Activated CD8-positive, alpha-beta memory T cell treated with anti-CD3 and anti-CD28 coated beads, Interleukin-2, amount 10 ng/mL, durations not matched to agents 7 days and 5 days (primary cell): ENCODE measurements at regions not wholly inside any gene's neighbourhood (a gene's known extent, or its start where the extent isn't known, plus 50 kb on each side); places are given as distances from the start of the nearest gene placed in this dataset.

Experiments used
- ATAC-seq: fragments of 150-1000 bp; cut with Tn5 transposase; one replicate; pipeline ENCODE4 v1.10.0; 2021; ENCODE audit warnings: moderate library complexity
- CTCF ChIA-PET: fragments of 350-600 bp; sonication (Branson Sonifier 250); formaldehyde crosslinking; loops from one replicate; lab custom pipeline; 2021; ENCODE audit warnings: antibody characterized with exemption; lab: Charles Lee
- DNase-seq: peaks from one replicate; pipeline ENCODE4 v3.0.0-alpha.2; 2020
- H3K27ac Mint-ChIP-seq: one replicate; pipeline ENCODE4 v1.8.0; 2021; ENCODE audit warnings: mild to moderate bottlenecking, mixed read lengths
- H3K27me3 Mint-ChIP-seq: one replicate; pipeline ENCODE4 v1.8.0; 2021; ENCODE audit warnings: mixed read lengths
- H3K36me3 Mint-ChIP-seq: one replicate; pipeline ENCODE4 v1.8.0; 2021; ENCODE audit warnings: mild to moderate bottlenecking, mixed read lengths
- H3K4me1 Mint-ChIP-seq: one replicate; pipeline ENCODE4 v1.8.0; 2021; ENCODE audit warnings: mixed read lengths
- H3K4me3 Mint-ChIP-seq: one replicate; pipeline ENCODE4 v1.8.0; 2021; ENCODE audit warnings: mild to moderate bottlenecking, moderate library complexity, mixed read lengths
- H3K9me3 Mint-ChIP-seq: one replicate; pipeline ENCODE4 v1.8.0; 2022; ENCODE audit warnings: low read depth, mixed read lengths

DNA sequence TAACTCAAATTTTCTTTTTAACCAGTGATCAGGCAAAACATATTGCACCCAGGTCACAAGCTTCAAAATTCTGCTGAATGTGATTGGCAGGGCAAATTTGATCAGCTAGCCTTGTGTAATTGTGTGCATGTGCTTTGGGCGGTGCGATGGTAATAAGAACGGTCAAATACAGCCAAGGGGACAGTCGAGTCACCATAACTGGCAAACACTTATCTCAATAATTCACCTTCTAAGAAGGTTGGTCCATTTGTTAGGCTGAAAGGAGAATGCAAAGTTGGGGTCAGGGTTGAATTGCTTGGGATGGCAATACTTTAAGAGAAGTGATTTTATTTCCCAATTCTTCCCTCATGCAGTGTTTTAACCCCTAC lies 302.4 kb upstream of the PDZRN3 start:
- Mint-ChIP-seq H3K27ac (no peak overlapping the region), H3K27me3 (no peaks in the 10 kb centered on the region), H3K4me3 (no peak overlapping the region), H3K4me1 (no peaks in the 10 kb centered on the region), H3K36me3 (no peaks in the 10 kb centered on the region), H3K9me3 (peaks cover 14% of the 10 kb centered on the region)
- DNase-seq, result no peak
- no peak for ATAC-seq
- CTCF ChIA-PET, result no interaction called here

DNA sequence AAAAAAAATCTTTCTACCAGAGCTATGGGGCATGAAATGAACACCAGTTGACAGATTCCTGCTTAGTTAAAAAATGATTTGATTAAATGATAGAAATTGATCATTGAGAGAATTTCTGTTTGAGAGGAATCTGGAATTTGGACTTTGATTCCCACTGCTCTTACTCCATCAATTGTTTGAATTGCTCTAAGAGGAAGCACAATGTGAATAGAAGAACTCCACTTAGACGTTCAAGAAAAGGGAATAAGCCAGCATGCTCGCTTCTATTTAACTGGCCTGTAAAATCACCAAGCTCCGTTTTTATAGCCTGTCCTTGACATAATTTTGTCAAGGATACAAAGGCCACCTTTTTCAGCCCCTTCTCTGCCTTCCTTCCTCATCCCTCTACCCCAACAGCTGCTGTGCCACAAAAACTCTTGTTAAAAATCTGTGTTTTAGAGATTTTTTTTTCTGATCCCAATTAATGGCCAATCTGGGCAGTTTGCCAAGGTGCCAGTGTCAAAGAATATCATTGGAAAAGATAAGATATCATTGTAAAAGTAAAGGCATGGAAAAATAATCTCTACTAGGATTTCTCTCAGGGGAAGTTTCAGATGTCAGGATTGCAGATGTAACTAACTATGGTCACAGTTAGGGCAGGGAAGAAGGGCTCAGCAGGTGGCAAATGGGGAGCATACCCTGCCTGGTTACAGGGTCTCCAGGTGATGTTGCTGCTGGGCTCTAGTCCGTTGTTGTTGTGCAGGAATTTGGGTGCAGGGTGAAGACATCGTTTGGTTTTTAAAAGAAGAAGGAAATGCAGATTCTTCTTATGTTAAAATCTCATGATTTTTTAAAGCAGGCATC lies 301.8 kb upstream of the PDZRN3 start:
- no peaks in the 10 kb centered on the region for H3K4me1 Mint-ChIP-seq
- no peak for ATAC-seq
- H3K27me3 Mint-ChIP-seq, result no peaks in the 10 kb centered on the region
- DNase-seq, result no peak
- no peaks in the 10 kb centered on the region for H3K36me3 Mint-ChIP-seq
- no peak overlapping the region for H3K4me3 Mint-ChIP-seq
- CTCF ChIA-PET, result no interaction called here
- peaks cover 18% of the 10 kb centered on the region for H3K9me3 Mint-ChIP-seq
- H3K27ac Mint-ChIP-seq, result no peak overlapping the region

DNA sequence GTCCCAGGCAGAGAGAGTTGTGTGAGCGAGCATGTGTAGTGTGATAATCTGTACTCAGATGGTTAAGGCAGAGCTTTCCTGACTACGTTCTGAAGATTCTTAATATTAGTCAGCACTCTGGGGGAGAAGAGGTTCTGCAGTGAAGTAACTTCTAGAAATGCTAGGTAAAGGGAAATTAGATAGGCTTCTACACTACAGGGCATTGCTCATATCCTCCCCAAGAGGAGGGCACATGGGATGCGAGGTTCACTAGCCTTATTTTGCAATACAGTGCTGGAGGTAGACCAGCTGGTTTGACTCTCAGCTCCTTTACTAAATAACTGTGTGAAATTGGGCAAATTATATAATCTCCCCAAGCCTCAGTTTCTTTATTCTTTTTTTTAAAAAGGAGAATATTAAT lies 300.3 kb upstream of the PDZRN3 start:
- H3K27ac Mint-ChIP-seq, result no peak overlapping the region
- H3K4me1 Mint-ChIP-seq, result no peaks in the 10 kb centered on the region
- no peaks in the 10 kb centered on the region for H3K36me3 Mint-ChIP-seq
- no peak for DNase-seq
- H3K9me3 Mint-ChIP-seq, result peaks cover 18% of the 10 kb centered on the region
- no peak overlapping the region for H3K4me3 Mint-ChIP-seq
- no peaks in the 10 kb centered on the region for H3K27me3 Mint-ChIP-seq
- CTCF ChIA-PET, result no interaction called here
- no peak for ATAC-seq

DNA sequence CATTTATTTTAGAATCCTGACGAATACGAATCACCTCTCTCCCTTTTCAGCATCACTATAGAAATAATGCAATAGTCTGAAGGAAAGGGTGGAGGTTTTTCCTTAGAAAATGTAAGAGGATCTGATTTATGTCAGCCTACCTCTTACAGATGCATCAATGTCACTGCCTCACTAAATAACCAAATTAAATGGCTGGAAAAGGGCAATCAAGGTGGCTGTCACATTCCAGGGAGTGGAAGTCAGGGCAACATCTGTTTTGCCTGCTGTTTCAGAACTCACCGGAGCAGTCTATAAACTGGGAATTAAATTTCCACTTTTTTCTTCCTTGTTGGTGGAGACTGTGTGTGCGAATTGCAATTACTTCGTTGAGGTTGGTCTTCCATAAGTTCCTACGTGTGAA lies 299.3 kb upstream of the PDZRN3 start:
- H3K36me3 Mint-ChIP-seq, result no peaks in the 10 kb centered on the region
- no peaks in the 10 kb centered on the region for H3K27me3 Mint-ChIP-seq
- H3K9me3 Mint-ChIP-seq, result peaks cover 18% of the 10 kb centered on the region
- DNase-seq, result no peak
- no peaks in the 10 kb centered on the region for H3K4me1 Mint-ChIP-seq
- no peak overlapping the region for H3K27ac Mint-ChIP-seq
- CTCF ChIA-PET, result no interaction called here
- ATAC-seq, result no peak
- H3K4me3 Mint-ChIP-seq, result no peak overlapping the region

DNA sequence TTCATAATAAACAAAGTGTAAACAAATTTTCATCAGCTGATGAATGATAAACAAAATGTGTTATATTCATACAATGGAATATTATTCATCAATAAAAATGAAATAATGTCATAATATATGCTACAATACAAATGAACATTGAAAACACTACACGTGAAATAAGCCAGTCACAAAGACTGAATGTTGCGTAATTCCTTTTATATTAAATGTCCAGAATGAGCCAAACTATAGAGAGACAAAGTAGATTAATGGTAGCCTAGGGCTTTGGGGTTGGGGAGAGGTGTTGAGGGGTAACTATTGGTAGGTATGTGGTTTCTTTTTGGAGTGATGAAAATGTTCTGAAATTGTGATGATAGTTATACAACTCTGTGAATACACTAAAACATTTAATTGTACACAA lies 292.9 kb upstream of the PDZRN3 start:
- Mint-ChIP-seq H3K27me3 (no peaks in the 10 kb centered on the region), H3K4me1 (no peaks in the 10 kb centered on the region), H3K36me3 (no peaks in the 10 kb centered on the region), H3K9me3 (peaks cover 5% of the 10 kb centered on the region), H3K27ac (no peak overlapping the region), H3K4me3 (no peak overlapping the region)
- no peak for DNase-seq
- ATAC-seq, result no peak
- CTCF ChIA-PET, result no interaction called here

DNA sequence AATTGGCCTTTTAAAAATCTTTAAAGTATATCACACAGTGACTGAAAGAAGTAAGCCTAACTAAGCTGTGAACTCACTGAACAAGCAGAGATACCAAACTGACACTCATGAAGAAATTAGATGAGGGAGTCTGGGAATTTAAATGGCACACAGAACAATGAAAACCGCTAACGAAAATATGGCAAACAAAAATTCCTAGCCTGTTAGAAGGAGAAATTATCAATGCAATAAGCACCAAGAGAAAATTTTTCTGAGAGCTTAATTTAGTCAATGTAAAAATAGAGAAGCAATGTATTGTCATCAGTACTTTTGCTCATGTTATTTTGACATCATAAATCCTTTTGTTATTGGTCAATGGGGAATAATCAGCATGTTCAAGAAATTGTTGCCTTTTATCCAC lies 291.1 kb upstream of the PDZRN3 start:
- CTCF ChIA-PET, result no interaction called here
- ATAC-seq (no peak), DNase-seq (no peak)
- no peak overlapping the region for H3K27ac Mint-ChIP-seq
- no peak overlapping the region for H3K4me3 Mint-ChIP-seq
- H3K36me3 Mint-ChIP-seq, result no peaks in the 10 kb centered on the region
- peaks cover 2% of the 10 kb centered on the region for H3K9me3 Mint-ChIP-seq
- no peaks in the 10 kb centered on the region for H3K4me1 Mint-ChIP-seq
- H3K27me3 Mint-ChIP-seq, result no peaks in the 10 kb centered on the region

- Mint-ChIP-seq H3K4me3 (no peak overlapping the region), H3K27ac (no peak overlapping the region), H3K9me3 (peaks cover 2% of the 10 kb centered on the region), H3K36me3 (no peaks in the 10 kb centered on the region), H3K27me3 (no peaks in the 10 kb centered on the region), H3K4me1 (no peaks in the 10 kb centered on the region)
- CTCF ChIA-PET, result no interaction called here
- no peak for ATAC-seq
- DNase-seq, result no peak
Measured at GRCh38 chr3:73908218-73908617, 283.5 kb upstream of the PDZRN3 start.

- no peak overlapping the region for H3K27ac Mint-ChIP-seq
Measured at GRCh38 chr3:73901686-73902085, 276.9 kb upstream of the PDZRN3 start.

DNA sequence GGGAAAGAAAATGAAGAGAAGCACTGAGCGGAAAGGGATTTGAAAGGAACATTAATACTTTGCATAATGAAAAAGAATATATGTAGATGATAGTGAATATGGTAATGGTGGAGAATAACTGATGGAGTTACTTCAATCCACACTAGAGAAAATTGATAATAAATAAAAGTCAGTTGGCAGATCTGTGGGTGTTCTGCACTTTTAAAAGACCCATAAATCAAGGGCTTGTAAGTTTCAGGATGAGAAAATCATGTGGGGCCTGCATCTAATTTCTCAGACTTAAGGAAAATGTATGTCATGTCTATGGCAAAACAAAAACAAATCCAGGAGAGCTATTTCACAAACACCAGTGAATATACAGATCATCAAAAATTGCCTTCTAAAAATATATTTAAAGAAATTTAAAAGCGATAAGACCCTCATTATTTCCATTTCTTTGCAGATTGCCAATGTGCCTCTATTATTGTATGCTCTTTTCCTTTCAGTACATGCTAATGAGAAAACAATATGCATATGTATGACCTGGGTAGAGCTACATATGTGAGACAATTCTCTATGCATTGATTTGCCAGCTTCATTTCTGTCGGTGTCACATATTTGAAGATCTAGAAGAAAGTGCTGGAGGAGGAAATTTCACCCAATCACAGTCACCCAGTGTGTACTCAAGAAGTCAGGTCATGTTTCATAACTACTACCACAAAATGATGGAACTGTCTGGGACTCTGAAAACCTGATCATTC lies 269.9 kb upstream of the PDZRN3 start:
- DNase-seq (no peak), ATAC-seq (no peak)
- Mint-ChIP-seq H3K4me1 (no peaks in the 10 kb centered on the region), H3K36me3 (no peaks in the 10 kb centered on the region), H3K4me3 (no peak overlapping the region), H3K9me3 (peaks cover 4% of the 10 kb centered on the region), H3K27ac (no peak overlapping the region), H3K27me3 (no peaks in the 10 kb centered on the region)
- CTCF ChIA-PET, result no interaction called here

More at GRCh38 chr3:73901686-73902085, 276.9 kb upstream of the PDZRN3 start:
- no peak overlapping the region for H3K4me3 Mint-ChIP-seq
- DNase-seq, result no peak
- ATAC-seq, result no peak
- CTCF ChIA-PET, result no interaction called here
- H3K9me3 Mint-ChIP-seq, result peaks cover 5% of the 10 kb centered on the region
- H3K27me3 Mint-ChIP-seq, result no peaks in the 10 kb centered on the region
- H3K36me3 Mint-ChIP-seq, result no peaks in the 10 kb centered on the region
- no peaks in the 10 kb centered on the region for H3K4me1 Mint-ChIP-seq

- no peak overlapping the region for H3K27ac Mint-ChIP-seq
- H3K4me3 Mint-ChIP-seq, result no peak overlapping the region
- DNase-seq (no peak), ATAC-seq (no peak)
- no peaks in the 10 kb centered on the region for H3K4me1 Mint-ChIP-seq
- H3K36me3 Mint-ChIP-seq, result no peaks in the 10 kb centered on the region
- peaks cover 6% of the 10 kb centered on the region for H3K9me3 Mint-ChIP-seq
- CTCF ChIA-PET, result no interaction called here
- no peaks in the 10 kb centered on the region for H3K27me3 Mint-ChIP-seq
Measured at GRCh38 chr3:73893089-73893488, 268.3 kb upstream of the PDZRN3 start.

- peaks cover 12% of the 10 kb centered on the region for H3K9me3 Mint-ChIP-seq
- H3K4me3 Mint-ChIP-seq, result no peak overlapping the region
- no peaks in the 10 kb centered on the region for H3K27me3 Mint-ChIP-seq
- H3K27ac Mint-ChIP-seq, result no peak overlapping the region
- DNase-seq (no peak), ATAC-seq (no peak)
- no peaks in the 10 kb centered on the region for H3K4me1 Mint-ChIP-seq
- no peaks in the 10 kb centered on the region for H3K36me3 Mint-ChIP-seq
- CTCF ChIA-PET, result no interaction called here
Measured at GRCh38 chr3:73885862-73886261, 261.1 kb upstream of the PDZRN3 start.

- Mint-ChIP-seq H3K27ac (no peak overlapping the region), H3K27me3 (no peaks in the 10 kb centered on the region), H3K36me3 (no peaks in the 10 kb centered on the region), H3K9me3 (peaks cover 9% of the 10 kb centered on the region), H3K4me1 (no peaks in the 10 kb centered on the region), H3K4me3 (no peak overlapping the region)
- CTCF ChIA-PET, result no interaction called here
- ATAC-seq, result no peak
- no peak for DNase-seq
Measured at GRCh38 chr3:73884361-73884760, 259.6 kb upstream of the PDZRN3 start.

DNA sequence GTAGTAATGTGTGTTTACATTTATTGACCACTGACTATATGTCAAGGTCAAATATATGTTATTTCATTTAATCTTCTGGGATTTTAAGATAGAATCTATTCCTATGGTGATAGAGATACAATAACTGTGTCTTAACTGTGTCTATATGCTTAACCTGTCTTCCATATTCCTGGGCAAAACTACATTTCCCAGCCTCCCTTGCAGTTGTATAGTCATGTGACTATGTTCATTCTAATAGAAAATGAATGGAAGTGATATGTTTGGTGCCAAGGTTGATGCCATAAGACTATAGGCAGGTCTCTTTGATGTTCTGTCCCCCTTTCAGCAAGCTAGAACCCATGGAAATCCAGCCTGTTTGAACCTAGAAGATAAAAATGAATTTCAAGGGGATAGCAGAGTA lies 258.8 kb upstream of the PDZRN3 start:
- CTCF ChIA-PET, result no interaction called here
- no peak overlapping the region for H3K4me3 Mint-ChIP-seq
- DNase-seq (no peak), ATAC-seq (no peak)
- H3K36me3 Mint-ChIP-seq, result no peaks in the 10 kb centered on the region
- no peaks in the 10 kb centered on the region for H3K27me3 Mint-ChIP-seq
- H3K4me1 Mint-ChIP-seq, result no peaks in the 10 kb centered on the region
- H3K27ac Mint-ChIP-seq, result no peak overlapping the region
- H3K9me3 Mint-ChIP-seq, result peaks cover 9% of the 10 kb centered on the region
